Astrocyte of the cerebellum (primary cell): ENCODE measurements at regions not wholly inside any gene's neighbourhood (a gene's known extent, or its start where the extent isn't known, plus 50 kb on each side); places are given as distances from the start of the nearest gene placed in this dataset.

Source experiments
- DNase-seq: peaks from one replicate; pipeline ENCODE4 v3.0.0-alpha.2; 2011; ENCODE audit warnings: low read depth
- H3K4me3 ChIP-seq: 2 replicates; pipeline ENCODE4 v1.5.1; 2011; ENCODE audit warnings: mild to moderate bottlenecking, low read depth, low read length, moderate library complexity
- in situ Hi-C: cut with HindIII; loops from 2 replicates; pipeline ENCODE4 v1.10.0; 2017; ENCODE audit warnings: low sequenced_read_pairs
- TF ChIP-seq, protein P1 (sequence below): IDR thresholded peaks from 2 replicates; pipeline ENCODE4 v1.5.1; 2012; ENCODE audit warnings: low read length, low read depth, moderate library complexity, mild to moderate bottlenecking; ENCODE audit errors: missing control alignments

DNA sequence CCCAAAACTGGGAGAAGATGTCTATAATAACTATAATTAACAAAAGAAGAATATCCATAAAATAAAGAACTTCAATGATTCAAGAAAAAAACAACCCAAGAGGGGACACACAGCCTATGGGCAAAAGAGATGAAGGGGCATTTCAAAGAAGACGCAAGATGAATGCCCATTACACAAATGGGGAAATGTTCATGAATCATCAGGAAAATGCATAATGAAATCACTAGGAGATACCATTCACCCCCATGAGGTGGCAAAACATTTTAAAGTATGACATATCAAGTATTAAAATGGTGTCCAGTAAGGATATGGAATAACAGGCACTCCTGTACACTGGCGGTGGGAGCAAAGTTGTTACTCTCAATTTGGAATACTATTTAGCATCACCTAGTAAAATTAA is 183.3 kb downstream of the TXNL1 start:
- in situ Hi-C loops, result no loop called here
- no peak overlapping the region for H3K4me3 ChIP-seq
- TF ChIP-seq, protein P1, sequence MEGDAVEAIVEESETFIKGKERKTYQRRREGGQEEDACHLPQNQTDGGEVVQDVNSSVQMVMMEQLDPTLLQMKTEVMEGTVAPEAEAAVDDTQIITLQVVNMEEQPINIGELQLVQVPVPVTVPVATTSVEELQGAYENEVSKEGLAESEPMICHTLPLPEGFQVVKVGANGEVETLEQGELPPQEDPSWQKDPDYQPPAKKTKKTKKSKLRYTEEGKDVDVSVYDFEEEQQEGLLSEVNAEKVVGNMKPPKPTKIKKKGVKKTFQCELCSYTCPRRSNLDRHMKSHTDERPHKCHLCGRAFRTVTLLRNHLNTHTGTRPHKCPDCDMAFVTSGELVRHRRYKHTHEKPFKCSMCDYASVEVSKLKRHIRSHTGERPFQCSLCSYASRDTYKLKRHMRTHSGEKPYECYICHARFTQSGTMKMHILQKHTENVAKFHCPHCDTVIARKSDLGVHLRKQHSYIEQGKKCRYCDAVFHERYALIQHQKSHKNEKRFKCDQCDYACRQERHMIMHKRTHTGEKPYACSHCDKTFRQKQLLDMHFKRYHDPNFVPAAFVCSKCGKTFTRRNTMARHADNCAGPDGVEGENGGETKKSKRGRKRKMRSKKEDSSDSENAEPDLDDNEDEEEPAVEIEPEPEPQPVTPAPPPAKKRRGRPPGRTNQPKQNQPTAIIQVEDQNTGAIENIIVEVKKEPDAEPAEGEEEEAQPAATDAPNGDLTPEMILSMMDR, result no peak
- no peak for DNase-seq

DNA sequence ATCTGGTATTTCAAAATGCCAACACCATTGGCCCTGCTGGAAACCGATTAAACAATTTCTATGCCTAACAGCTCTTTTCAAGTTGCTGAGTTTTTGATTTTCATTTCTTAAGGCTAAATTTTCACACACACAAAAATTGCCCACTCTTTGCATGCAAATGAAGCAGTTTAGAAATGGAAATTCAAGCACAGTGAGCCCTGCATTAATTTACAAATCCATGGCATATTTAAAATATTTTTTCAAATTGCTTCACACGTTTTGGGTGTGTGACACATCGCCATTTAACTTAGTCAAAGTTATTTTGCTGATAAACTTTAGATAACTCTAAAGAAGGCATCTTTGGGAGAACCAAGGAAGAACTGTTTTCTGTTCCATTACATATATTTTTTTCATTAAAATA is 184.8 kb downstream of the TXNL1 start:
- no peak for DNase-seq
- H3K4me3 ChIP-seq, result no peak overlapping the region
- in situ Hi-C loops, result no loop called here
- TF ChIP-seq, protein P1, result no peak

DNA sequence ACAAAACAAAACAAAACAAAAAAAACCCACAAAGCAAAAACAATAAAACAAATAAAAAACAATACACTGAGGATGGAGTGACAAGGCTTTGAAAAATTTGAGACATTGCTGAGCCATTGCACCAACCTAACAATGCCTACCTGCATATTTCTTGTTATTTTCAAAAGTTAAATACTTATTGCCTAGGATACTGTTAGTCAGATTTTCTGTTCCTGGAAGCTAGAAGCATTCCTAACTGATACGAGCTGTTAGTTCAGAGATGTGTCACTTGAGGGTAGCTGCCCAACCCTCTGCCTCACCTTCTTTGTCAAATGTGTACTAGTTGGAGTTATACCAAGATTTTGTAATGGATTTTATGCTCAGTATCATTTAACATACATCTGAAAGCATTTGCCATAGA is 187.2 kb downstream of the TXNL1 start:
- in situ Hi-C loops, result no loop called here
- TF ChIP-seq, protein P1, result no peak
- H3K4me3 ChIP-seq, result no peak overlapping the region

DNA sequence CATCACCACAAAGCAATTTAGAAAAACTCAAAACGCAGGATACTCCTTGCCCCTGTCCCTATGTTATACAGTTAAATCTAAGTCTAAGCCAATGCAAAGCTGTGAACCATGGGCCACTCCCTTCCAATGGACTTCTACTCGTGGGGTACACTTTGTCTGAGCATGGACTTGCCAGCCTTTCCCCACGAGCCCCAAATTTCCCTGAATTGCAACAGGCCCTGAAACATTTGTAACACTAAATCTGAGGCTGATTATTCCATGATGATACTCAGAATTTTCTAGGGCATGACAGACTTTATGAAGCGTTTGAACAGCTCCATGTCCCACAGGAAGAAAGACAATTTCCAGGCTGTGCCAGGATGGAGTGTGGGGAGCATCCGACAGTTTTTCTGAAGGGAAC is 189.6 kb downstream of the TXNL1 start:
- in situ Hi-C loops, result no loop called here
- DNase-seq, result no peak
- H3K4me3 ChIP-seq, result no peak overlapping the region
- TF ChIP-seq, protein P1, result no peak

More for the DNA sequence above, 187.2 kb downstream of the TXNL1 start:
- no peak for DNase-seq

DNA sequence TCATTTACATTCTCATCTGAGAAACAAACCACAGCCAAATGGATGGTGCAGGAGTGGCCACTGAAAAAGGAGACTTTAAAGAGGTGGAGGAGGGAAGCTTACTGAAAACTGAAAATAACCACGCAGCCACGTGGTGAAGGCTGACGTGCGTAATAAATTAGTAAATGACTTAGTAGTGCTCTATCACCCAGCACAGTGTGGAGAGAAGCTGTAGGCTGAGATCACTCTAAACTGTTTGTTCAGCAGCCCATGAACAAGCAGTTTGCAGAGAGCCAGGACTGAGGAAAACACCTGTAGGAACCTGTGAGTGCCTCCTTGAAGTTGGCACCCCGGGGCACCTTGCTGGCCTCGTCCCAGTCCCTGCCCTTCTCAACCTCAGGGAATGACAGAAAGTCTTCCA is 193.0 kb downstream of the TXNL1 start:
- TF ChIP-seq, protein P1, result no peak
- DNase-seq, result no peak
- H3K4me3 ChIP-seq, result no peak overlapping the region
- in situ Hi-C loops, result no loop called here

DNA sequence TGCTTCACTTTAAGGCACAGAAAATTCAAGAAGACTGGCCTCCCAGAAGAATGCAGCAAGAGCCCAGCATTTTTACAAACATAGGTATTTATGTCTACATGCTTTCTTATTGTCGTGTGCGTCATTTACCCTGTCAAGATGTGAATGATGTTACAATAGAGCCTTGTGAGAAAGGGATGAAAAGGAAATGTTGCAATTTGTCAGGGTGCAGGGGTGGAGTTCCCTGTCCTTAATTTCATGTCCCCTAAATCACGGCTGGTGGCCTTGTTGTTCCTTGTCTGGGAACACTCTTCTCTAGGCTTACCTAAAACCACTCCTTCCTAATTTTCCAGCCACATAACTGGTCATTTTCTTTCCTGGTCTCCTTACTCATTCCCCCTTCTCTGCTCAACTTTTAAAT is 194.2 kb downstream of the TXNL1 start:
- DNase-seq, result no peak
- H3K4me3 ChIP-seq, result no peak overlapping the region
- TF ChIP-seq, protein P1, result no peak
- in situ Hi-C loops, result loop anchor here (5.0 kb wide), 1 partner anchor 98 kb away; no protein-coding TSS in a partner anchor
